K562 (cell line): ENCODE measurements at regions not wholly inside any gene's neighbourhood (a gene's known extent, or its start where the extent isn't known, plus 50 kb on each side); places are given as distances from the start of the nearest gene placed in this dataset.

ENCODE experiments used
- HDGF ChIP-seq: fragments of 450-650 bp; IDR thresholded peaks from 2 replicates; pipeline ENCODE4 v1.6.1; 2016
- KHSRP ChIP-seq: fragments of 450-650 bp; IDR thresholded peaks from 2 replicates; pipeline ENCODE4 v1.6.1; 2017
- LEF1 ChIP-seq: fragments of 450-650 bp; IDR thresholded peaks from 2 replicates; pipeline ENCODE4 v1.6.1; 2016; ENCODE audit warnings: mild to moderate bottlenecking
- NEUROD1 ChIP-seq: fragments of 150-350 bp; IDR thresholded peaks from 2 replicates; pipeline ENCODE4 v1.6.1; 2014; ENCODE audit warnings: borderline replicate concordance, low read length, low read depth; ENCODE audit not compliant: partially characterized antibody
- NFRKB ChIP-seq: fragments of 450-650 bp; IDR thresholded peaks from 2 replicates; pipeline ENCODE4 v1.6.1; 2016; ENCODE audit warnings: low read depth
- PHB ChIP-seq: fragments of 250-450 bp; sonication (Bioruptor Pico); IDR thresholded peaks from 2 replicates; pipeline ENCODE4 v1.5.0; 2021
- RBM25 ChIP-seq: fragments of 200-400 bp; formaldehyde crosslinking; IDR thresholded peaks from 2 replicates; pipeline ENCODE4 v1.6.1; 2018; ENCODE audit warnings: low read length, low read depth, moderate library complexity; ENCODE audit not compliant: severe bottlenecking
- RNF219 ChIP-seq: fragments of 250-450 bp; sonication (Bioruptor Pico); IDR thresholded peaks from 2 replicates; pipeline ENCODE4 v1.5.0; 2022; ENCODE audit warnings: mild to moderate bottlenecking
- SPI1 ChIP-seq: IDR thresholded peaks from 2 replicates; pipeline ENCODE4 v1.6.1; 2011; ENCODE audit warnings: low read depth, low read length, control low read depth, borderline replicate concordance
- TEAD1 ChIP-seq, 2 experiments: fragments of 450-650 bp in 1 of 2; sonication (generic) in 1 of 2; formaldehyde crosslinking; IDR thresholded peaks; 2 replicates each; pipeline versions ENCODE4 v1.4.0 to v1.8.0; 2020 to 2022; ENCODE audit warnings: mild to moderate bottlenecking in 2 of 2, missing genetic modification reagents in 1 of 2
- ZBTB40 ChIP-seq, 2 experiments: fragments of 450-650 bp in 1 of 2; sonication (generic) in 1 of 2; formaldehyde crosslinking in 1 of 2; IDR thresholded peaks; 2 replicates each; pipeline versions ENCODE4 v1.7.1 to v1.9.0; 2016 to 2022; ENCODE audit warnings: inconsistent platforms in 1 of 2, mild to moderate bottlenecking in 1 of 2, missing genetic modification reagents in 1 of 2
- TF ChIP-seq, protein P1 (sequence below), 2 experiments: IDR thresholded peaks in 1 of 2; conservative IDR thresholded peaks in 1 of 2; 2 replicates each; pipeline ENCODE4 v1.6.1; 2016; ENCODE audit warnings: low read depth in 2 of 2, mild to moderate bottlenecking in 1 of 2, missing compliant biosample characterization in 1 of 2, missing genetic modification characterization in 1 of 2, moderate library complexity in 1 of 2

GRCh38 chr3:14289590-14290461 is 111.2 kb downstream of the LSM3 start (continued):
- TF ChIP-seq RNF219: no peak
- TF ChIP-seq LEF1: 0 out of 2 replicates have a peak, but pooled peaks have one; percentile 24
- TF ChIP-seq TEAD1 (CRISPR knock-in tag; IDR thresholded peaks at IDR 0.05): 0 out of 4 replicates have a peak, but pooled peaks of 1 of the 2 experiments have one; percentile 8
- TF ChIP-seq NEUROD1: no peak
- no peak for TF ChIP-seq SPI1
- peak; percentile 77 for TF ChIP-seq RBM25
- TF ChIP-seq, protein P1, sequence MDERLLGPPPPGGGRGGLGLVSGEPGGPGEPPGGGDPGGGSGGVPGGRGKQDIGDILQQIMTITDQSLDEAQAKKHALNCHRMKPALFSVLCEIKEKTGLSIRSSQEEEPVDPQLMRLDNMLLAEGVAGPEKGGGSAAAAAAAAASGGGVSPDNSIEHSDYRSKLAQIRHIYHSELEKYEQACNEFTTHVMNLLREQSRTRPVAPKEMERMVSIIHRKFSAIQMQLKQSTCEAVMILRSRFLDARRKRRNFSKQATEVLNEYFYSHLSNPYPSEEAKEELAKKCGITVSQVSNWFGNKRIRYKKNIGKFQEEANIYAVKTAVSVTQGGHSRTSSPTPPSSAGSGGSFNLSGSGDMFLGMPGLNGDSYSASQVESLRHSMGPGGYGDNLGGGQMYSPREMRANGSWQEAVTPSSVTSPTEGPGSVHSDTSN (CRISPR knock-in tag; IDR thresholded peaks at IDR 0.05; ENCODE audit: low read depth): no peak
- TF ChIP-seq, protein P1 (tag; conservative IDR thresholded peaks at IDR 0.05; ENCODE audit: low read depth): peak; percentile 81
- TF ChIP-seq HDGF: 0 out of 2 replicates have a peak, but pooled peaks have one; percentile 63
- TF ChIP-seq NFRKB: peak; percentile 54; the same call in 1 of the 2 replicates
- no peak for TF ChIP-seq KHSRP
- TF ChIP-seq PHB (CRISPR knock-in tag): no peak
- TF ChIP-seq ZBTB40 (IDR thresholded peaks at IDR 0.05): no peak
- no peak for TF ChIP-seq ZBTB40 (CRISPR knock-in tag; IDR thresholded peaks at IDR 0.05)
